H1 (cell line): ENCODE measurements at regions not wholly inside any gene's neighbourhood (a gene's known extent, or its start where the extent isn't known, plus 50 kb on each side); places are given as distances from the start of the nearest gene placed in this dataset.

ENCODE experiments used
- CTCF ChIA-PET: fragments of 300-600 bp; sonication (Branson Sonifier 250); formaldehyde crosslinking; loops from one replicate; lab custom pipeline; 2021; ENCODE audit not compliant: partially characterized antibody; lab: Charles Lee
- POLR2A ChIA-PET: fragments of 300-600 bp; sonication (Branson Sonifier 250); formaldehyde crosslinking; loops from one replicate; lab custom pipeline; 2021; ENCODE audit warnings: inconsistent platforms; ENCODE audit not compliant: partially characterized antibody; lab: Charles Lee
- DNase-seq, 2 experiments: peaks; one replicate each; pipeline versions ENCODE4 v3.0.0 to v3.0.0-alpha.2; 2010 to 2022; ENCODE audit warnings: low spot score in 2 of 2, low read depth in 1 of 2, mixed read lengths in 1 of 2
- FAIRE-seq: peaks from 2 replicates; lab custom pipeline; 2011; peaks lifted over from hg19 to GRCh38; lab: Jason Lieb, UNC
- H2AFZ ChIP-seq: 2 replicates; pipeline ENCODE4 v1.8.1; 2012; ENCODE audit warnings: low read length, inconsistent platforms
- H2AK5ac ChIP-seq: 2 replicates; pipeline ENCODE4 v1.6.1; 2013; ENCODE audit warnings: low read depth, low read length
- H2BK120ac ChIP-seq: replicated peaks from 2 replicates; pipeline ENCODE3; 2013; ENCODE audit warnings: low read depth, low read length, inconsistent platforms
- H2BK12ac ChIP-seq: 2 replicates; pipeline ENCODE4 v1.6.1; 2013; ENCODE audit warnings: low read depth, low read length
- H2BK15ac ChIP-seq: 2 replicates; pipeline ENCODE4 v1.6.1; 2013; ENCODE audit warnings: low read length
- H2BK20ac ChIP-seq: 2 replicates; pipeline ENCODE4 v1.6.1; 2013; ENCODE audit warnings: low read length
- H2BK5ac ChIP-seq: 2 replicates; pipeline ENCODE4 v1.6.1; 2013; ENCODE audit warnings: low read depth, low read length
- H3K14ac ChIP-seq: 2 replicates; pipeline ENCODE4 v1.6.1; 2013; ENCODE audit warnings: inconsistent platforms; ENCODE audit not compliant: insufficient read length
- H3K18ac ChIP-seq: 2 replicates; pipeline ENCODE4 v1.6.1; 2013; ENCODE audit warnings: low read length; ENCODE audit errors: extremely low read depth
- H3K23ac ChIP-seq: 2 replicates; pipeline ENCODE4 v1.6.1; 2013; ENCODE audit warnings: inconsistent platforms; ENCODE audit not compliant: insufficient read length
- H3K23me2 ChIP-seq: 2 replicates; pipeline ENCODE4 v1.6.1; 2013; ENCODE audit warnings: low read depth, low read length
- H3K27ac ChIP-seq: 2 replicates; pipeline ENCODE4 v1.6.1; 2011; ENCODE audit warnings: low read depth, low read length, inconsistent platforms
- H3K27me3 ChIP-seq, 4 experiments: replicated peaks in 1 of 4; 1 replicate in 1 of 4; 2 replicates in 3 of 4; pipeline versions ENCODE4 v1.6.1 to v1.8.1; 2011 to 2013; ENCODE audit warnings: low read length in 3 of 4, mild to moderate bottlenecking in 3 of 4, inconsistent platforms in 2 of 4, mixed read lengths in 2 of 4, moderate library complexity in 1 of 4; ENCODE audit not compliant: control insufficient read depth in 3 of 4, insufficient read depth in 3 of 4; ENCODE audit errors: extremely low read depth in 1 of 4
- H3K36me3 ChIP-seq, 4 experiments: 2 replicates each; pipeline versions ENCODE4 v1.6.1 to v1.8.1; 2011 to 2013; ENCODE audit warnings: mild to moderate bottlenecking in 4 of 4, low read length in 3 of 4, moderate library complexity in 2 of 4, control low read depth in 1 of 4, inconsistent platforms in 1 of 4; ENCODE audit not compliant: insufficient read depth in 4 of 4, control insufficient read depth in 2 of 4
- H3K4ac ChIP-seq: replicated peaks from 2 replicates; pipeline ENCODE3; 2013; ENCODE audit warnings: low read length, low read depth, mixed read lengths, inconsistent platforms; ENCODE audit not compliant: insufficient read length
- H3K4me1 ChIP-seq, 4 experiments: replicated peaks in 1 of 4; 1 replicate in 1 of 4; 2 replicates in 3 of 4; pipeline versions ENCODE4 v1.6.1 to v1.8.1; 2011 to 2013; ENCODE audit warnings: low read length in 3 of 4, inconsistent platforms in 2 of 4, mixed read lengths in 1 of 4; ENCODE audit not compliant: insufficient read depth in 4 of 4, control insufficient read depth in 3 of 4
- H3K4me2 ChIP-seq, 2 experiments: 2 replicates each; pipeline versions ENCODE4 v1.6.1 to v1.8.1; 2011 to 2013; ENCODE audit warnings: low read depth in 2 of 2, low read length in 2 of 2, control low read depth in 1 of 2, inconsistent platforms in 1 of 2, mild to moderate bottlenecking in 1 of 2; ENCODE audit not compliant: insufficient read depth in 1 of 2
- H3K4me3 ChIP-seq, 4 experiments: fragments of 200-600, 300-600 bp in 1 of 4; sonication (generic), shearing (Covaris generic), sonication (Bioruptor Twin) in 1 of 4; 2 replicates each; pipeline versions ENCODE4 v1.5.1 to v1.8.1; 2011 to 2016; ENCODE audit warnings: low read length in 4 of 4, low read depth in 3 of 4, control low read depth in 2 of 4, inconsistent platforms in 2 of 4, mild to moderate bottlenecking in 2 of 4, mixed read lengths in 1 of 4, moderate library complexity in 1 of 4; ENCODE audit not compliant: insufficient read depth in 2 of 4; ENCODE audit errors: extremely low read depth in 1 of 4
- H3K56ac ChIP-seq: replicated peaks from 2 replicates; pipeline ENCODE3; 2013; ENCODE audit warnings: low read depth, mild to moderate bottlenecking, mixed read lengths, low read length, inconsistent platforms; ENCODE audit not compliant: insufficient read length
- H3K79me1 ChIP-seq: 2 replicates; pipeline ENCODE4 v1.6.1; 2013; ENCODE audit warnings: low read depth, low read length, control low read depth
- H3K79me2 ChIP-seq, 2 experiments: 2 replicates each; pipeline versions ENCODE4 v1.6.1 to v1.8.1; 2012 to 2013; ENCODE audit warnings: low read length in 2 of 2, mild to moderate bottlenecking in 2 of 2, inconsistent platforms in 1 of 2; ENCODE audit not compliant: insufficient read depth in 2 of 2, control insufficient read depth in 1 of 2
- H3K9ac ChIP-seq, 4 experiments: replicated peaks in 1 of 4; 1 replicate in 1 of 4; 2 replicates in 3 of 4; pipeline versions ENCODE4 v1.6.1 to v1.8.1; 2011 to 2013; ENCODE audit warnings: low read depth in 3 of 4, low read length in 3 of 4, control low read depth in 2 of 4, mild to moderate bottlenecking in 2 of 4, moderate library complexity in 2 of 4, inconsistent platforms in 1 of 4; ENCODE audit errors: extremely low read depth in 1 of 4
- H3K9me3 ChIP-seq, 2 experiments: 2 replicates each; pipeline versions ENCODE4 v1.6.1 to v1.8.1; 2012 to 2013; ENCODE audit warnings: mild to moderate bottlenecking in 2 of 2, moderate library complexity in 2 of 2, control low read depth in 1 of 2, inconsistent platforms in 1 of 2, low read depth in 1 of 2, low read length in 1 of 2, mixed read lengths in 1 of 2; ENCODE audit not compliant: insufficient read depth in 2 of 2
- H4K20me1 ChIP-seq, 2 experiments: replicated peaks in 1 of 2; 2 replicates each; pipeline versions ENCODE3 to v1.8.1; 2011 to 2013; ENCODE audit warnings: inconsistent platforms in 2 of 2, low read length in 2 of 2, mild to moderate bottlenecking in 1 of 2; ENCODE audit not compliant: insufficient read depth in 2 of 2, control insufficient read depth in 1 of 2
- H4K5ac ChIP-seq: 2 replicates; pipeline ENCODE4 v1.6.1; 2013; ENCODE audit warnings: low read length, low read depth, mixed read lengths, inconsistent platforms; ENCODE audit not compliant: insufficient read length
- H4K8ac ChIP-seq: 2 replicates; pipeline ENCODE4 v1.8.0; 2013; ENCODE audit warnings: mild to moderate bottlenecking, moderate library complexity, low read length, inconsistent platforms; ENCODE audit not compliant: insufficient read depth; ENCODE audit errors: extremely low read depth
- H4K91ac ChIP-seq: replicated peaks from 2 replicates; pipeline ENCODE3; 2013; ENCODE audit warnings: low read length, mixed read lengths, inconsistent platforms; ENCODE audit not compliant: insufficient read length
- CBX8 ChIP-seq: fragments of 300-800, 300-1000 bp; sonication (generic); IDR thresholded peaks from 2 replicates; pipeline ENCODE4 v1.7.1; 2016; ENCODE audit warnings: low read depth, low read length, borderline replicate concordance
- EZH2 ChIP-seq: fragments of 200-600 bp; sonication (generic); IDR thresholded peaks from 2 replicates; pipeline ENCODE4 v1.7.1; 2012; ENCODE audit warnings: low read depth, mild to moderate bottlenecking, moderate library complexity, low read length, inconsistent platforms; ENCODE audit not compliant: severe bottlenecking
- KDM5A ChIP-seq: fragments of 200-600 bp; IDR thresholded peaks from 2 replicates; pipeline ENCODE4 v1.7.1; 2012; ENCODE audit warnings: mild to moderate bottlenecking, low read length, inconsistent platforms, mixed read lengths
- POLR2AphosphoS5 ChIP-seq: IDR thresholded peaks from 2 replicates; pipeline ENCODE4 v1.6.1; 2011; ENCODE audit warnings: low read depth, low read length
- RNF2 ChIP-seq: fragments of 200-900, 300-1000 bp; sonication (generic); IDR thresholded peaks from 2 replicates; pipeline ENCODE4 v1.7.1; 2016; ENCODE audit warnings: borderline replicate concordance, low read depth, mild to moderate bottlenecking, antibody characterized with exemption, low read length; ENCODE audit not compliant: poor library complexity, severe bottlenecking; ENCODE audit errors: missing control alignments
- WGBS, 2 experiments: shearing (Covaris generic) in 1 of 2; methylation state at CpG; one replicate each; pipeline versions ENCODE4 v1.1.6 to v1.1.7; 2013 to 2015; ENCODE audit warnings: low lambda C conversion rate in 2 of 2, mixed read lengths in 2 of 2, inconsistent platforms in 1 of 2, low coverage in 1 of 2, missing lambda C conversion rate in 1 of 2; ENCODE audit not compliant: insufficient replicate concordance in 2 of 2, insufficient coverage in 1 of 2, insufficient read length in 1 of 2; ENCODE audit errors: extremely low coverage in 1 of 2, missing lambda C conversion rate in 1 of 2; 5-methylcytosine and 5-hydroxymethylcytosine counted together
- TF ChIP-seq, protein P1 (sequence below): IDR thresholded peaks from 2 replicates; pipeline ENCODE4 v1.6.1; 2012; ENCODE audit warnings: inconsistent platforms

DNA sequence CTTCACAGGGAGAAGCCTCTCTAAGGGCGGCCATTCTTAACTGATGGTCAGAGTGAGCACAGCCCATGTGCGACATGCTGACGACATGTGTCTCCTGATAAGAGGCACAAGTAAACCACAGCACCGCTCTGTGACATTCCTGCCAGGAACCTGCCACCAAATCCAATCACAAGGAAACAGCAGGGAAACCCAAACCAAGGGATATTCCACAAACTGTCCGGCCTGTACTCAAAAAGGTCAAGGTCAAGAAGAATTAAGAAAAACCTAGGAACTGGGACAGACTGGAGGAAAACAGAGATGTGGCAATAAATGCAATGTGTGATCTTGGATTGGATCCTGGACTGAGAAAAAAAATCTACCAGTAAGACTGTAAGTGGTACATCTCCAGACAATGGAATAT lies 91.9 kb downstream of the SYNE3 start:
- no peak for FAIRE-seq
- ChIA-PET POLR2A (interaction anchor here (0.7 kb wide), 1 partner anchor 1973 kb away, joined by 3 read pairs; no protein-coding TSS in a partner anchor), CTCF (interaction anchor here (1.6 kb wide), 1 partner anchor 15 kb away, joined by 4 read pairs; no protein-coding TSS in a partner anchor)

More for the DNA sequence above, 91.9 kb downstream of the SYNE3 start:
- TF ChIP-seq EZH2 (no peak), RNF2 (no peak), CBX8 (no peak), KDM5A (no peak), POLR2AphosphoS5 (no peak)
- TF ChIP-seq, protein P1, sequence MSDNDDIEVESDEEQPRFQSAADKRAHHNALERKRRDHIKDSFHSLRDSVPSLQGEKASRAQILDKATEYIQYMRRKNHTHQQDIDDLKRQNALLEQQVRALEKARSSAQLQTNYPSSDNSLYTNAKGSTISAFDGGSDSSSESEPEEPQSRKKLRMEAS, result no peak
- Histone ChIP-seq H3K4me1 (no peaks in the 10 kb centered on the region), H3K4me2 (no peak overlapping the region), H3K36me3 (no peaks in the 10 kb centered on the region), H3K14ac (no peak overlapping the region), H3K27me3 (no peaks in the 10 kb centered on the region; a peak in 1 of 7 replicates), H4K20me1 (no peaks in the 10 kb centered on the region), H4K5ac (no peak overlapping the region), H3K79me2 (no peaks in the 10 kb centered on the region), H3K23ac (no peak overlapping the region), H4K8ac (no peak overlapping the region), H3K9ac (no peak overlapping the region), H3K56ac (no peak overlapping the region), H2BK120ac (no peak overlapping the region), H3K79me1 (no peaks in the 10 kb centered on the region), H3K4me3 (no peak overlapping the region), H2BK12ac (no peak overlapping the region), H3K4ac (no peak overlapping the region), H2AFZ (no peak overlapping the region), H3K27ac (no peak overlapping the region), H4K91ac (no peak overlapping the region), H3K23me2 (peaks cover 3% of the 10 kb centered on the region; the same call in 1 of the 2 replicates), H3K18ac (no peak overlapping the region), H2BK5ac (no peak overlapping the region), H2BK20ac (no peak overlapping the region), H2BK15ac (no peak overlapping the region), H3K9me3 (0 out of 4 replicates have a peak, but pooled peaks cover 0 to 3% of the 10 kb centered on the region in 2 experiments), H2AK5ac (no peak overlapping the region)
- no peak for DNase-seq
- WGBS, 2 experiments, result 93% methylated on average over 5 of the region's 5 CpGs; no CpG with 5 or more reads in 1 of the 2 experiments
